K562 (cell line): ENCODE measurements at regions not wholly inside any gene's neighbourhood (a gene's known extent, or its start where the extent isn't known, plus 50 kb on each side); places are given as distances from the start of the nearest gene placed in this dataset.

ENCODE experiments used
- ATAC-seq: fragments of 200-7000 bp; cut with Tn5 transposase; 3 replicates; pipeline ENCODE4 v1.9.1; 2020; ENCODE audit warnings: moderate library complexity
- BruUV-seq: library from RNA; stranded (reverse); fragments of 400-500 nt; replicated peaks from 2 replicates; lab custom pipeline; 2021; lab: Mats Ljungman, UMichigan
- CTCF ChIA-PET: fragments of 300-600 bp; formaldehyde crosslinking; extraction: SDS; loops from one replicate; lab custom pipeline; 2021; ENCODE audit warnings: low intra/inter-chr PET ratio; lab: Yijun Ruan, JAX
- POLR2A ChIA-PET: fragments of 300-600, 350-650 bp; sonication (Branson Sonifier 250); formaldehyde crosslinking; extraction: SDS; loops from one replicate; lab custom pipeline; 2021; ENCODE audit warnings: antibody characterized with exemption, inconsistent platforms; lab: Yijun Ruan, JAX
- DNase-seq, 4 experiments: peaks; one replicate each; pipeline versions ENCODE4 v3.0.0 to v3.0.0-alpha.2; 2011 to 2018; ENCODE audit warnings: low spot score in 3 of 4, mixed read lengths in 3 of 4; ENCODE audit errors: extremely low read depth in 1 of 4
- FAIRE-seq: peaks from 2 replicates; lab custom pipeline; 2011; peaks lifted over from hg19 to GRCh38; lab: Jason Lieb, UNC
- H2AFZ ChIP-seq: 2 replicates; pipeline ENCODE4 v1.6.0; 2011; ENCODE audit warnings: low read depth, low read length, control low read depth, inconsistent platforms
- H3K27ac ChIP-seq: fragments of 200-600 bp; 3 replicates; pipeline ENCODE4 v1.8.0; 2011; ENCODE audit warnings: low read depth, mild to moderate bottlenecking, control low read depth, inconsistent platforms, low read length, moderate library complexity, mixed read lengths; ENCODE audit errors: extremely low read depth
- H3K27me3 ChIP-seq, 2 experiments: fragments of 300-600 bp in 1 of 2; 2 replicates in 1 of 2; 3 replicates in 1 of 2; pipeline versions ENCODE4 v1.6.0 to v1.8.0; 2011; ENCODE audit warnings: inconsistent platforms in 2 of 2, low read length in 2 of 2, mild to moderate bottlenecking in 1 of 2, mixed read lengths in 1 of 2, moderate library complexity in 1 of 2; ENCODE audit not compliant: control insufficient read depth in 2 of 2, insufficient read depth in 2 of 2
- H3K36me3 ChIP-seq: fragments of 300-600 bp; 3 replicates; pipeline ENCODE4 v1.8.0; 2011; ENCODE audit warnings: mild to moderate bottlenecking, low read length, inconsistent platforms; ENCODE audit not compliant: control insufficient read depth, insufficient read depth
- H3K4me1 ChIP-seq, 2 experiments: fragments of 200-600 bp in 1 of 2; replicated peaks in 1 of 2; 2 replicates in 1 of 2; 3 replicates in 1 of 2; pipeline versions ENCODE4 v1.5.1 to v1.8.0; 2011; ENCODE audit warnings: inconsistent platforms in 2 of 2, low read length in 2 of 2, mild to moderate bottlenecking in 1 of 2, mixed read lengths in 1 of 2, moderate library complexity in 1 of 2; ENCODE audit not compliant: control insufficient read depth in 2 of 2, insufficient read depth in 2 of 2
- H3K4me2 ChIP-seq: 2 replicates; pipeline ENCODE4 v1.6.1; 2011; ENCODE audit warnings: low read length, control low read depth, inconsistent platforms, mixed read lengths; ENCODE audit not compliant: insufficient read depth
- H3K4me3 ChIP-seq: fragments of 200-600 bp; sonication (generic), shearing (Covaris generic); 2 replicates; pipeline ENCODE4 v1.5.1; 2016; ENCODE audit warnings: control low read depth, inconsistent platforms
- H3K79me2 ChIP-seq: fragments of 200-600 bp; 3 replicates; pipeline ENCODE4 v1.8.0; 2011; ENCODE audit warnings: low read length, inconsistent platforms; ENCODE audit not compliant: control insufficient read depth, insufficient read depth
- H3K9ac ChIP-seq, 2 experiments: 2 replicates each; pipeline versions ENCODE4 v1.6.0 to v1.6.1; 2011; ENCODE audit warnings: low read depth in 2 of 2, low read length in 2 of 2, control low read depth in 1 of 2, inconsistent platforms in 1 of 2, mild to moderate bottlenecking in 1 of 2, mixed read lengths in 1 of 2; ENCODE audit not compliant: insufficient read depth in 1 of 2
- H3K9me1 ChIP-seq: one replicate; pipeline ENCODE4 v1.6.0; 2011; ENCODE audit warnings: inconsistent platforms, mild to moderate bottlenecking, low read length, moderate library complexity; ENCODE audit not compliant: control insufficient read depth, insufficient read depth
- H3K9me3 ChIP-seq: replicated peaks from 2 replicates; pipeline ENCODE4 v1.5.1; 2011; ENCODE audit warnings: low read depth, low read length, inconsistent platforms; ENCODE audit not compliant: control insufficient read depth, insufficient read depth
- H4K20me1 ChIP-seq: replicated peaks from 2 replicates; pipeline ENCODE4 v1.6.1; 2011; ENCODE audit warnings: low read length, inconsistent platforms, mixed read lengths; ENCODE audit not compliant: control insufficient read depth, insufficient read depth
- CBX1 ChIP-seq: sonication (generic); IDR thresholded peaks from 2 replicates; pipeline ENCODE4 v1.6.1; 2016; ENCODE audit warnings: antibody characterized with exemption, low read depth, mild to moderate bottlenecking
- CBX8 ChIP-seq: fragments of 200-600 bp; sonication (generic); IDR thresholded peaks from 2 replicates; pipeline ENCODE4 v1.6.1; 2012; ENCODE audit warnings: borderline replicate concordance, mixed run types, low read depth, mild to moderate bottlenecking, moderate library complexity, mixed read lengths, low read length, control low read depth, inconsistent platforms; ENCODE audit not compliant: poor library complexity, severe bottlenecking; ENCODE audit errors: extremely low read depth
- CHAMP1 ChIP-seq: fragments of 450-650 bp; IDR thresholded peaks from 2 replicates; pipeline ENCODE4 v1.6.1; 2016; ENCODE audit warnings: mild to moderate bottlenecking
- E2F1 ChIP-seq: sonication (generic); formaldehyde crosslinking; IDR thresholded peaks from 2 replicates; pipeline ENCODE4 v1.8.1; 2023; ENCODE audit warnings: mild to moderate bottlenecking, missing genetic modification reagents, moderate library complexity
- EGR1 ChIP-seq: fragments of 450-650 bp; conservative IDR thresholded peaks from 2 replicates; pipeline ENCODE4 v1.6.1; 2017; ENCODE audit warnings: mild to moderate bottlenecking
- ETV5 ChIP-seq: sonication (generic); formaldehyde crosslinking; IDR thresholded peaks from 2 replicates; pipeline ENCODE4 v1.4.0; 2020; ENCODE audit warnings: low read depth, mild to moderate bottlenecking, missing genetic modification reagents
- HDAC3 ChIP-seq: fragments of 450-650 bp; IDR thresholded peaks from 2 replicates; pipeline ENCODE4 v1.6.1; 2018; ENCODE audit warnings: borderline replicate concordance, mild to moderate bottlenecking, moderate library complexity; ENCODE audit not compliant: partially characterized antibody
- PTTG1 ChIP-seq: fragments of 450-650 bp; IDR thresholded peaks from 2 replicates; pipeline ENCODE4 v1.6.1; 2016; ENCODE audit warnings: low read depth, mild to moderate bottlenecking, missing genetic modification characterization, missing compliant biosample characterization
- PYGO2 ChIP-seq: fragments of 450-650 bp; IDR thresholded peaks from 2 replicates; pipeline ENCODE4 v1.6.1; 2016; ENCODE audit warnings: mild to moderate bottlenecking, missing genetic modification characterization, moderate library complexity, missing compliant biosample characterization
- RFX1 ChIP-seq: fragments of 450-650 bp; IDR thresholded peaks from 2 replicates; pipeline ENCODE4 v1.6.1; 2016; ENCODE audit warnings: mild to moderate bottlenecking, moderate library complexity
- SETDB1 ChIP-seq: IDR thresholded peaks from one replicate; pipeline ENCODE4 v1.6.1; 2012; ENCODE audit warnings: low read length, control low read depth, inconsistent platforms
- SRSF7 ChIP-seq: fragments of 200-400 bp; formaldehyde crosslinking; optimal IDR thresholded peaks from 2 replicates; pipeline ENCODE3; 2017; ENCODE audit warnings: mild to moderate bottlenecking, low read depth, low read length
- TCF3 ChIP-seq: sonication (generic); formaldehyde crosslinking; IDR thresholded peaks from 2 replicates; pipeline ENCODE4 v1.4.0; 2020; ENCODE audit warnings: mild to moderate bottlenecking, missing genetic modification reagents
- WGBS: fragments of 100-300 bp; shearing (Covaris generic); methylation state at CpG from one replicate; pipeline ENCODE4 v1.1.6; 2016; ENCODE audit warnings: low coverage, mixed read lengths; ENCODE audit not compliant: insufficient coverage; ENCODE audit errors: missing lambda C conversion rate; 5-methylcytosine and 5-hydroxymethylcytosine counted together
- in situ Hi-C: fragments of 300-500 bp; cut with MboI; formaldehyde crosslinking; loops from 4 replicates; pipeline ENCODE4 v1.15.0; 2018; ENCODE audit warnings: inconsistent platforms, mixed read lengths
- intact Hi-C: fragments of 100-400 bp; cut with micrococcal nuclease; formaldehyde crosslinking; loops from 2 replicates; pipeline ENCODE4 v1.14.2; 2022

DNA sequence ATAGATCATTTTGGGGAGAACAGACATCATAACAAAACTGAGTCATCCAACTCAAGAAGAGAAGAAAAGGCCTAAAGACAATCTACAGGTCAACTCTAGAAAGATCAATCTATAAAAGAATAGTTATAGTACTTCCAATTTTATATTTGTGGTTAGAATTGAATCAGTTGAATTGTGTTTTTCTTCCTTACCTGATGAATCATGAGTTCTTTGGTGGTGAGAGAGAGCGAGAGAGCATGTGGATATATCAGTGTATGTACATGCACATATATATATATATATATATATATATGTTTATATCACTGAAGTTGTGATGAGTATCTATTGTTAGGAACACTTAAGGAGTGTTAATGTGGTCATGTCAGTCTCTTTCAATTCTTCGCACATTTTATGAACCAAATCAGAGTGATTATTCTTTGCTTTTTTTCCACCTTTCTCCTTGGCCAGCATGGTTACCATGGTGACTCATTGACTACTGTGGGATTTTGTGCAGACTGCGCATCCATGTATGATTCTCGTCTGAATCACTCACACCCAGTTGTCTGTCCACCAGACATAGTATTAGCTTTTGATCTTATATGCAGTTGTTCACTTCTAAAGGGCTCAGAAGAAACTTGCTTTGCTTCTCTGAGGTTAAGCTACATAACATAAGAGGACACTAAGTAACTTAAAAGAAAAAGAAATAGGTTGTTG, 90.4 kb upstream of the RAB40AL start:
- DNase-seq (no peak), FAIRE-seq (no peak), ATAC-seq (no peak)
- intact Hi-C loops = no loop called here
- ChIA-PET POLR2A (no interaction called here), CTCF (no interaction called here)
- no peaks in the 10 kb centered on the region for H3K9me1 ChIP-seq
- no peak overlapping the region for H3K4me3 ChIP-seq
- H4K20me1 ChIP-seq = no peaks in the 10 kb centered on the region
- no peaks in the 10 kb centered on the region for H3K27me3 ChIP-seq
- H3K79me2 ChIP-seq = no peaks in the 10 kb centered on the region
- H3K4me2 ChIP-seq = no peak overlapping the region
- 78% methylated on average over 3 of the region's 4 CpGs for WGBS
- H2AFZ ChIP-seq = no peak overlapping the region
- no peak overlapping the region for H3K9ac ChIP-seq
- H3K9me3 ChIP-seq = no peaks in the 10 kb centered on the region
- no peak overlapping the region for H3K27ac ChIP-seq
- H3K4me1 ChIP-seq = peaks cover 0 to 4% of the 10 kb centered on the region in 2 experiments; a peak in 1 of 5 replicates
- peaks cover 20% of the 10 kb centered on the region; the same call in 2 of the 3 replicates for H3K36me3 ChIP-seq
- TF ChIP-seq HDAC3 = no peak
- TF ChIP-seq RFX1 = peak; percentile 52
- TF ChIP-seq CBX1 = no peak
- no peak for TF ChIP-seq SETDB1
- in situ Hi-C loops = no loop called here
- BruUV-seq = no TSS peak

- 63% methylated on average over 2 of the region's 2 CpGs for WGBS
- intact Hi-C loops (no loop called here), in situ Hi-C loops (no loop called here)
- Histone ChIP-seq H3K4me1 (no peaks in the 10 kb centered on the region), H3K4me2 (no peak overlapping the region), H2AFZ (no peak overlapping the region), H3K27me3 (no peaks in the 10 kb centered on the region), H3K9me1 (no peaks in the 10 kb centered on the region), H3K9me3 (no peaks in the 10 kb centered on the region), H3K9ac (no peak overlapping the region), H4K20me1 (no peaks in the 10 kb centered on the region), H3K79me2 (no peaks in the 10 kb centered on the region), H3K4me3 (no peak overlapping the region), H3K36me3 (peaks cover 19% of the 10 kb centered on the region; the same call in 2 of the 3 replicates), H3K27ac (no peak overlapping the region)
- CTCF ChIA-PET = no interaction called here
- ATAC-seq = no peak
- no peak for DNase-seq
- BruUV-seq = no TSS peak
- POLR2A ChIA-PET = no interaction called here
- FAIRE-seq = no peak
- no peak for TF ChIP-seq SRSF7
- TF ChIP-seq CBX8 = no peak
- no peak for TF ChIP-seq CHAMP1
- TF ChIP-seq EGR1 = no peak
- no peak for TF ChIP-seq PTTG1 (tag)
- no peak for TF ChIP-seq E2F1 (CRISPR knock-in tag)
- TF ChIP-seq ETV5 (CRISPR knock-in tag) = no peak
- no peak for TF ChIP-seq PYGO2 (tag)
- TF ChIP-seq TCF3 (CRISPR knock-in tag) = no peak
These were observed 89.7 kb upstream of the RAB40AL start for GRCh38 chrX:102847362-102847761.
